HCT116 (cell line): ENCODE measurements at regions not wholly inside any gene's neighbourhood (a gene's known extent, or its start where the extent isn't known, plus 50 kb on each side); places are given as distances from the start of the nearest gene placed in this dataset.

ENCODE experiments used
- CBX3 ChIP-seq: IDR thresholded peaks from 2 replicates; pipeline ENCODE4 v1.6.1; 2012; ENCODE audit warnings: low read depth
- EZH2 ChIP-seq: fragments of 200-600 bp; sonication (generic); IDR thresholded peaks from 2 replicates; pipeline ENCODE4 v1.6.1; 2017; ENCODE audit warnings: antibody characterized with exemption, mixed run types
- EZH2phosphoT487 ChIP-seq: fragments of 200-600 bp; IDR thresholded peaks from 2 replicates; pipeline ENCODE4 v1.6.1; 2018; ENCODE audit warnings: antibody characterized with exemption, borderline replicate concordance
- FOSL1 ChIP-seq: IDR thresholded peaks from 2 replicates; pipeline ENCODE4 v1.6.1; 2012; ENCODE audit warnings: low read depth
- POLR2A ChIP-seq: IDR thresholded peaks from 2 replicates; pipeline ENCODE4 v1.7.0; 2011; ENCODE audit warnings: borderline replicate concordance; ENCODE audit not compliant: insufficient read depth, insufficient read length; ENCODE audit errors: extremely low read depth
- POLR2AphosphoS5 ChIP-seq: IDR thresholded peaks from 2 replicates; pipeline ENCODE4 v1.6.1; 2011; ENCODE audit warnings: mild to moderate bottlenecking, low read depth, low read length, moderate library complexity
- SP1 ChIP-seq: IDR thresholded peaks from 2 replicates; pipeline ENCODE4 v1.6.1; 2012; ENCODE audit warnings: low read depth
- SRF ChIP-seq: IDR thresholded peaks from 2 replicates; pipeline ENCODE4 v1.6.1; 2012; ENCODE audit warnings: low read depth
- ZFX ChIP-seq: fragments of 450-650 bp; IDR thresholded peaks from 2 replicates; pipeline ENCODE4 v1.6.1; 2017
- TF ChIP-seq, protein P1 (sequence below), 3 experiments: fragments of 200-600 bp in 1 of 3; sonication (generic) in 1 of 3; IDR thresholded peaks in 2 of 3; conservative IDR thresholded peaks in 1 of 3; 2 replicates each; pipeline ENCODE4 v1.5.1; 2012 to 2017; ENCODE audit warnings: low read depth in 2 of 3, low read length in 2 of 3, antibody characterized with exemption in 1 of 3, borderline replicate concordance in 1 of 3, control low read depth in 1 of 3, mild to moderate bottlenecking in 1 of 3, mixed read lengths in 1 of 3, mixed run types in 1 of 3, moderate library complexity in 1 of 3; ENCODE audit not compliant: insufficient read depth in 1 of 3
- TF ChIP-seq, protein P2 (sequence below): IDR thresholded peaks from 2 replicates; pipeline ENCODE4 v1.6.1; 2011; ENCODE audit warnings: mild to moderate bottlenecking, low read length, moderate library complexity; ENCODE audit not compliant: insufficient replicate concordance; ENCODE audit errors: extremely low read depth
- TF ChIP-seq, protein P3 (sequence below): IDR thresholded peaks from 2 replicates; pipeline ENCODE4 v1.6.1; 2012

DNA sequence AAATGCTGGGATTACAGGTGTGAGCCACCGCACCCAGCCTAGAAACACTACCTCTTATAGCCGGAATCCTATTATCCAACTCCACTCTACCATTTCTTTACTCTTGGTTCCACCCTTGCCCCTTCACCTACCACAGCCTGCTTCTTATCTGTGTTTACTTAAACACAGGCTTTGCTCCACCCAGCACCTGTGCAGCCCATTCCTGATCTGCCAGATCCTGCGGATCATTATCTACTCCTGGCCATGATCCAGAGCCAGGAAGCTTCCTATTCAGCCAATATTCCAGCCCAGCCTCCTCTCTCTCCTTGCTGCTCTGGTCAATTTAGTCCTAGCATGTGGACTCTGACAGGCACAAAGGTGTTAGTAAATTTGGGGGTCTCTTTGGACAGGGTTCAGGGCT lies 98.8 kb upstream of the MED13 start:
- TF ChIP-seq POLR2AphosphoS5 = no peak; the same call in 1 of the 2 replicates
- TF ChIP-seq, protein P1, sequence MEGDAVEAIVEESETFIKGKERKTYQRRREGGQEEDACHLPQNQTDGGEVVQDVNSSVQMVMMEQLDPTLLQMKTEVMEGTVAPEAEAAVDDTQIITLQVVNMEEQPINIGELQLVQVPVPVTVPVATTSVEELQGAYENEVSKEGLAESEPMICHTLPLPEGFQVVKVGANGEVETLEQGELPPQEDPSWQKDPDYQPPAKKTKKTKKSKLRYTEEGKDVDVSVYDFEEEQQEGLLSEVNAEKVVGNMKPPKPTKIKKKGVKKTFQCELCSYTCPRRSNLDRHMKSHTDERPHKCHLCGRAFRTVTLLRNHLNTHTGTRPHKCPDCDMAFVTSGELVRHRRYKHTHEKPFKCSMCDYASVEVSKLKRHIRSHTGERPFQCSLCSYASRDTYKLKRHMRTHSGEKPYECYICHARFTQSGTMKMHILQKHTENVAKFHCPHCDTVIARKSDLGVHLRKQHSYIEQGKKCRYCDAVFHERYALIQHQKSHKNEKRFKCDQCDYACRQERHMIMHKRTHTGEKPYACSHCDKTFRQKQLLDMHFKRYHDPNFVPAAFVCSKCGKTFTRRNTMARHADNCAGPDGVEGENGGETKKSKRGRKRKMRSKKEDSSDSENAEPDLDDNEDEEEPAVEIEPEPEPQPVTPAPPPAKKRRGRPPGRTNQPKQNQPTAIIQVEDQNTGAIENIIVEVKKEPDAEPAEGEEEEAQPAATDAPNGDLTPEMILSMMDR (IDR thresholded peaks at IDR 0.05 in 2 of 3, conservative IDR thresholded peaks at IDR 0.05 in 1 of 3; ENCODE audit: borderline replicate concordance in 1 of 3, insufficient read depth in 1 of 3, low read depth in 2 of 3, low read length in 2 of 3) = no peak
- TF ChIP-seq POLR2A = no peak
- TF ChIP-seq EZH2 = no peak
- no peak for TF ChIP-seq EZH2phosphoT487
- TF ChIP-seq, protein P2, sequence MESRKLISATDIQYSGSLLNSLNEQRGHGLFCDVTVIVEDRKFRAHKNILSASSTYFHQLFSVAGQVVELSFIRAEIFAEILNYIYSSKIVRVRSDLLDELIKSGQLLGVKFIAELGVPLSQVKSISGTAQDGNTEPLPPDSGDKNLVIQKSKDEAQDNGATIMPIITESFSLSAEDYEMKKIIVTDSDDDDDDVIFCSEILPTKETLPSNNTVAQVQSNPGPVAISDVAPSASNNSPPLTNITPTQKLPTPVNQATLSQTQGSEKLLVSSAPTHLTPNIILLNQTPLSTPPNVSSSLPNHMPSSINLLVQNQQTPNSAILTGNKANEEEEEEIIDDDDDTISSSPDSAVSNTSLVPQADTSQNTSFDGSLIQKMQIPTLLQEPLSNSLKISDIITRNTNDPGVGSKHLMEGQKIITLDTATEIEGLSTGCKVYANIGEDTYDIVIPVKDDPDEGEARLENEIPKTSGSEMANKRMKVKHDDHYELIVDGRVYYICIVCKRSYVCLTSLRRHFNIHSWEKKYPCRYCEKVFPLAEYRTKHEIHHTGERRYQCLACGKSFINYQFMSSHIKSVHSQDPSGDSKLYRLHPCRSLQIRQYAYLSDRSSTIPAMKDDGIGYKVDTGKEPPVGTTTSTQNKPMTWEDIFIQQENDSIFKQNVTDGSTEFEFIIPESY = no peak
- TF ChIP-seq, protein P3, sequence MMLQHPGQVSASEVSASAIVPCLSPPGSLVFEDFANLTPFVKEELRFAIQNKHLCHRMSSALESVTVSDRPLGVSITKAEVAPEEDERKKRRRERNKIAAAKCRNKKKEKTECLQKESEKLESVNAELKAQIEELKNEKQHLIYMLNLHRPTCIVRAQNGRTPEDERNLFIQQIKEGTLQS = no peak
- peak; percentile 48; the same call in 1 of the 2 replicates for TF ChIP-seq CBX3
- no peak for TF ChIP-seq ZFX
- TF ChIP-seq SRF = no peak
- no peak for TF ChIP-seq FOSL1
- peak; percentile 78 for TF ChIP-seq SP1
